DMS53 treated with DMSO at 0.1 percent for 48 hours (cell line): ENCODE measurements at regions not wholly inside any gene's neighbourhood (a gene's known extent, or its start where the extent isn't known, plus 50 kb on each side); places are given as distances from the start of the nearest gene placed in this dataset.

Experiments used
- DNase-seq: peaks from one replicate; lab custom pipeline; 2025; ENCODE audit not compliant: unreplicated experiment; lab: John Stamatoyannopoulos, UW

DNA sequence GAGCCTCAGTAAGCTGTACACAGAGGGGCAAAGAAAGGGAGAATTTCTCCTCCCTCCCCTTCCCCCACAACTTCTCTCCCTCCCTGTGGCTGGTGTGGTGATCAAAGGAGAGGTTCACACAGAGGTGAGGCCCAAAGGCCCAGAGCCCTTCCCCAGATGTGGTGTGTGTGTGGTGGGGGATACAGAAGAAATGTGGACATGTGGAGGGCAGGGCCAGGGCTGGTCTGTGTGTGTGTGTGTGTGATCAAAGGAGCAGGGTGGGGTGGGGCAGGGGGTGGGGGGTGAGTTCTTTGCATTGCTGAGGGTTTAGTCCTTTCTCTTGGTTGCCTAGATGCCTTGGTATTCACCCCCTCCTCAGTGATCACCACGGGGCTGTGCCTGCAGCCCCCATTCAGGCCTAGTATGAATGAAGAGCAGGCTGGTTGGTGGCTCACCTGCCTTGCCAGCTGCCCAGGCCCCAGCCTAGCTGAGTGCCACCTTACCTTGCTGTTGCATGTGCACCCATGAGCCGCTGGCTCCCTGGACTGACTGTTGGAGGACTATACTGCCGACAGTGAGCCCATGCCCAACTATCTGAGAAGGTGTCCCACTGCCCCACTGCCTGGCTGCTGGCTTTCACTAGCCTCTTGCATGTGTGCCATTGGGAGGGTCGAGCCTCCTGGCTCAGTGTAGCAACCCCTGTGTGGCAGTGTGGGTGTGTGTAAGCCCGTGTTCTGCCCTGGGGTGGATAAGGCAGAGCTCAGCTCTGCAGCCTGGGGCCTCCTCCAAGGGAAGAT lies 101.9 kb downstream of the EFNB1 start:
- DNase-seq = no peak

DNA sequence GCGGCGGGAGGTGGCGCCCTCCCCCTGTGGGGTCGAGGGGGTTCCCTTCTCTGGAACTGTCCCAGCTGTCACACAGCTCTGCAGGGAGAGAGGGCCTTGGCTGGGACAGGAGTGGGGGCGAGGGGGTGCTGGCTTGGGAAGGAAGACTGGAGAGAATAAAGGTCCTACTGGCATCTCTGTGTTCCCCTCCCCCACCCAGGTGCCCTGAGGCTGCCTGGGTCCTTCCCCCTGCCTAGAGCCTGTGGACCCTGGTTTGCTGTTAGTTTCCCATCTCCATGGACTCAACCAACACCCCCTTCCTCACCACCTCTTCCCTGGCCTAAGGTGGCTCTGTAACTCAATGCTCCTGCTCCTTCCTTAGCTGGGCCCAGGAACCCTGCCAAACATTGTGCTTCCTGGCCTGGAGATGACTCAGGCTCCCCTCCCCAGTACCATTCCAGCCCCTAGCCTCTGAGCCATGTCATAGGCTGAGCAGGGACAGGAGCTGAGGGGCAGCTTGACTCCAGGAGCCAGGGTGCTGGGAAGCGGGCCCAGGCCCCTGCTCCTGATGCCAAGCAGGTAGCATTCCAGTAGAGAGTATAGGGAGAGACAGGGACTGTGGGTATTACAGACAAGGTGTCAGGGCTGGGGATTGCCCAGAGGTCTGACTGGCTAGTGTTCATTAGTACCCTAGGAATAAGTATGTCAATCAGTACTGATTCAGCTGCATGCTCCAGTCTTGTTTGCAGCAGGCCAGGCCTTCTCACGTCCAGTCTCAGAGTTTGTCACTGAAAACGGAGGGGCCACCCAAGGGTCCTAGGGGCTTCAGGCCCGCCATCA lies 100.7 kb downstream of the EFNB1 start:
- no peak for DNase-seq

DNA sequence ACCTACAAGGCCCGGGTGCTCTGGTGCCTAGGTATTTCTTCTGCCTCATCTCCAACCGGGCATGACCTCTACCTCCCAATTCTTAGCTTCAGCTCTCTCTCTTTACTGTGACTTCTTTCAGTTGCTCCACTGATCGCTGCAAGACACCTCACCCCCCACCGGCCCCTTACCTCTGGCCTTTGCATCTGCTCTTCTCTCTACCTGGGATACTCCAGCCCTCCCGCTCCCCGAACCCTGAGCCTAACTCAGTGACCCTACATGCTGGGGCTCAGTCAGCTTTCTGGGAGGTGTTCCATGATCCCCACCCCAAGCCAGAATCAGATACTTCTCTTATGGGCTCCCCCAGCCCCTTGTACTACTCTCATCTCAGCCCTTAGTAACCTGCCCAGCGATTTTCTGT lies 99.6 kb downstream of the EFNB1 start:
- DNase-seq = no peak

DNA sequence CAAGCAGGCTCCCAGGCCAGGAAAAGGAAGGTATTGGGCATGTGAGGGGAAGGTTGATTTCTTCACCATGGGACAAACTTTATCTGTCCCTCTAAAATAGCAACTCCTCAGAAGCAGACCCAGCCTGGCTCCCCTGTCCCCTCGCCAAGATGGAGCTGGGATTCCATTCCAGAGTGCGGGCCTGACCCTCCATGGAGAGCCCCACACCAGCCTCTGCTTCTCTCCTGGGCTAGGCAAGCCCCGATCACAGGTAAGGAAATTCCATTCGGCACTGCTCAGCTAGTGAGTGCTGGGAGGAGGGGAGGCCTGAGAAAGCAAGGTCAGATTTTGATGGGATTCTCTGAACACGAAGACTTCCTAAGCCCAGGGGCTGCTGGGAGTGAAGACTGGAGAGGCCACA lies 98.4 kb downstream of the EFNB1 start:
- DNase-seq = no peak

DNA sequence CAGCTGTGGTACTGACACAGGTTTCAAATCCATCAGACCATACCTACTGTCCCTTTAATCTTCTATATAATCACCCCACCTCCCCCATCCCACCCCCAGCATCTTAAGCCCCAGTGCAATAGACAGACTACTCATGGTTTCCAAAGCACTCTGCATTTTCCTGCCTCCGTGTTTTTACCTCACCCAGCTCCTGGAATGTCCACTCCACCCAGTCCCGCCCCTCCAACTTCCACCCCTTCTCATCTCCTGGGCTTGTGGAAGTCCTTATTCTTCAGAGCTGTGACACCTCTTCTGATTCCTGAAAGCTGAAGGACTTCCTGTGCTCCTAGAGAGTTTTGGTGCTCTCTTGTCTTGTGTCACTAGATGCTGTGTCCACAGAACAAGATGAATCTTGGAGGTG lies 94.3 kb downstream of the EFNB1 start:
- no peak for DNase-seq

DNA sequence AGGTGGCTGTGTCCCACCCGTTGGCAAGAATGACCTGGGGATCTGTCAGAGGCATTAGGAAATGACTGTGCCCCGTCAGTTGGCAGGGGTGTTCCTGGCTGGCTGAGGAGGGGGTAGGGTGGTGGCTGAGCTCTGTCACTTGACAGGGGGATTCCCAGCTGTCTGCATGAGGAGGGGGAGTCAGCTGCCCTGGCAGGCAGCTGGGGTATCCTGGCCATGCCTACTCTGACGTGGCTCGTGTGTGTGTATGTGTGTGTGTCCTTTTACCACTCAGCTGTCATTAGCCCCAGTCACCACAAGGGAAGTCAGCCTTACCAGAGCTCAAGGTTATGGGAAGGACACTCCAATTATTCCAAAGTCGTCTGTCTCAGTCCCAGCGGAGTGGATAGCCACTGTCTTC lies 93.2 kb downstream of the EFNB1 start:
- no peak for DNase-seq

DNA sequence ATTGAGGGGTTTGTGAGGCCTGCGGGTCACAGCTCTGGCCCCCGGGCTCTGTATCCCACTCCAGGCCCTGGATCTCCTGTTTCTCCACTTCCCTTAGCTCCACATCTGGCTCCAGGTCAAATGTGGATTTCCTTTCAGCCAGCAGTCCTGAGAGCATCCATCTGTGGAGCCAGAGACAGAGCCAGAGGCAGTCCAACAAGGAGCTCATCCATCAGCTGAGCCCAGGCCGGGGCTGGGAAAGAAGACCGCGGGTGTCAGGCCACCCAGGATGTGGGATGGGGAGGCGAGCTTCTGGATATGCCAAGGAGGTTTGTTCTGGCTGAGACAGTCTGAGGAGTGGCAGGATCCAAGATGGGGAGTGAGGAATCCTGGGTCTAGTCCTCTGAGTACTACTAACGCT lies 91.7 kb downstream of the EFNB1 start:
- DNase-seq = no peak

DNA sequence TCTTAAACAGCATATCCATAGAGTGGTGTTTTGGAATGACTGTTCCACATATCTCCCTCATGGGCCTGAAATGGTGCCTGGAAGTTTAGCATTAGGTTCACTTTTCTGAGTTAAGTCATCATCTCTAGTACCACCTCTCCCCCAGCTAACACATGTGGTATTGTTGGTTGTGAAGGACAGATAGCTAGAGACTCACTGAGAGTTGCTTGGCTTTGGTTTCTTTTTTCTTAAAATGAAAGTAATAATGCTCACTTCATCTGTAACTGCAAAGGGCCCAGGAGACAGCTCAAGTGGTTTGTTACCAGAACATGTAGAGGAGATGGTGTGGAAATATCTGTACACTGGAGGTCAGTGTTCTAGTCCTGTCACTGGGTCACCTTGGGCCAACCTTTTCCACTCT lies 90.9 kb downstream of the EFNB1 start:
- no peak for DNase-seq

DNA sequence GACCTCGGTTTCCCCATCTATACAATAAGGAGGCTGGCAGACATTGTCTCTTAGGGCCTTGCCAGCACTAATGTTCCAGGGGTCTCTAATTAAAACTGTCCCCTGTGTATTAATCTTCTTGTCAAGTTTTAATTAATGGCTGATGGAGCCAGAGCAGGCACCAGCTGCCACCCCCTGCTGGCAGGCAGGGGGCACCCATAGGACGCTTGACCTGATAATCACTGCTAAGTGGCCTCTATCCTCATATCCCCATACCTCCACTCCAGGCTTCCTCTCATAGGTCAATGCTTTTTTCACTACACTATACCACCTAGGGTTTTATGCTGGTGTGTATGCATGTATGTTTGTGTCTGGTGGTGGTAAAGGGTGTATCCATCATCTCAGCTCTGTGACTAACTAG lies 89.4 kb downstream of the EFNB1 start:
- no peak for DNase-seq

DNA sequence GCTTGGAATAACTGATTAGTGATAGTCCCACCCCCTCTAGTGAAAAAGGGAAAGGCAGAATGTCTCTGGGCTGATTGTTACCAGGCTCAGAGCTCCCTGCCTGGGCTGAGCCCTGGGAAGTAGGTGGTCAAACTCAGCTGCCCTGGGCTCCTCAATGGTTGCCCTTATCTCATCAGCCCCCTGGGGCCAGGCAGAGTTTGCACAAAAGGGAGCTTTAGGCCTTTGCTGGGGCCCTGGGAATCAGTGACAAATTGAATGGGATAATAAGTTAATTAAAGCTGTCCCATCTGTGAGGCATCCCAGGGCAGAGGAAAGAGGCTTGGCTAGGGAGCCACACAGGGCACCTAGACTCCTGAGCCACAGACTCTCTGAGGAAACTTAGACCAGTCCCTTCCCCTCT lies 89.0 kb downstream of the EFNB1 start:
- no peak for DNase-seq

DNA sequence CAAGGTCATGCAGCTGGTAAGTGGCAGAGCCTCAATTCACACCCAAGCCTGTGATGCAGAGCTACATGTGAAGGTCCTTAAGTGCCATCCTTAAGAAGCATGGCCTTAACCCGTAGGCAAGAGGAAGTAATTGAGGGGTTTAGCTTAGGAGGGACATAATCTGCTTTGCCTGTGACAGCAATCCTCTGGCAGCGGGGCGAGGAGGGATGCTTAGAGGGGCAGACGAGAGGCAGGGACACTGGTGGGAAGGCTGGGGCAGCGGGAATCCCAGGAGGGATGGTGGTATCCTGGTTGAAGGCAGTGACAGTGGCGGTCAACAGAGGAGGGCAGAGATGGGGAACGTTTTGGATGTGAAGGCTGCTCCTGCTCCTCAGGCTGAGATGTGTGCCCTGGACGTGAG lies 88.1 kb downstream of the EFNB1 start:
- no peak for DNase-seq

DNA sequence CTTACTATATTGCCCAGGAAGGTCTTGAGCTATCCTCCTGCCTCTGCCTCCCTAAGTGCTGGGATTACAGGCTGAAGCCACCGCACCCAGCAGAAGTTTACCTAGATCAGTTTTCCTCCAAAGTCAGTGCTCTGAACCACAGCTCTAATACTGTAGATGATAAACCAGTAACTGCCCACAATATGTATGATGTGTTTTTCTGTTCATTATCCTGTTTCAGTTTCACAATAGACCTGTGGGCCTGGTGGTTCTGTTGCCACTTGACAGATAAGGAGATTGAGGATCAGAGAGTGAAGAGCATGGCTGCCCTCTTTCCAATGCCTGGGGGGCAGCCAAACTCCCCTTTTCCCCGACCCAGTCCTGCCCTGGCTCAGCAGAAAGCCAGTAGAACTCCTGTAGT lies 87.0 kb downstream of the EFNB1 start:
- DNase-seq = no peak

DNA sequence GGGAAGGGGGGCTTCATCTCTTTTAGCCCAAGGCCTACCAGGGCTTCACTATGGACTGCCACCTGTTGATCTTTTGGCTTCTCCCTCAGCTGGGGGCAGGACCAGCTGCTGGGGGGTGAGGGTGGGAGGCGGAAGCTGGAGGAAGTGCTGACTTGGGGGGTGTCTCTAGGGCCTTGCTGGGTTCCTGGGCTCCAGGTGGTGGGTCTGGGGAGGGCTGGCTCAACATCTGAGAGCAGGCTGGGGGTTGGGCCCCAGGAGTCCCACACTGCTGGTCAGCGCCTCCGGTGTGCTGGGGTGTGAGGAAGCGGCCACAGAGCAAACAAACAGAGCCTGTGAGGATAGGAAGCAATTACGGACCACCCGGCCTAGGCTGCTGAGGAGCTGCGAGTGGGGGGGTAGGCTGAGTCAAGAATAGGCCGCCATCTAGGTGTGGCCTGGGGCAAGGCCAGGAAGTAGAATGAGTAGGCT lies 85.7 kb downstream of the EFNB1 start:
- DNase-seq = no peak

DNA sequence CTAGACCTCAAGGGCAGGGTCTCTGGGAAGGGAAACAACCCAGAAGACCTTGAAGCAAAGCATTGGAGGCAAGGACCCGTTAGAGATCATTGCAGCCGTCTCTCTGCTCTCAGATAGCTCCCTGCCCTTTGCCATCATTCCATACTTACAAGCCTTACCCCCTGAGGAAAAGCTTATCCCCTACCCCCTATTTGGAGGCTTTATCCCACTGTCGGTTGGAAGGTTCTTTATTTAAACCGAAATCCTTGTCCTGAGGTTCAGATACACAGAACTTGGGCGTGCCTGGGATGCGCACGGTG lies 84.4 kb downstream of the EFNB1 start:
- DNase-seq = no peak

DNA sequence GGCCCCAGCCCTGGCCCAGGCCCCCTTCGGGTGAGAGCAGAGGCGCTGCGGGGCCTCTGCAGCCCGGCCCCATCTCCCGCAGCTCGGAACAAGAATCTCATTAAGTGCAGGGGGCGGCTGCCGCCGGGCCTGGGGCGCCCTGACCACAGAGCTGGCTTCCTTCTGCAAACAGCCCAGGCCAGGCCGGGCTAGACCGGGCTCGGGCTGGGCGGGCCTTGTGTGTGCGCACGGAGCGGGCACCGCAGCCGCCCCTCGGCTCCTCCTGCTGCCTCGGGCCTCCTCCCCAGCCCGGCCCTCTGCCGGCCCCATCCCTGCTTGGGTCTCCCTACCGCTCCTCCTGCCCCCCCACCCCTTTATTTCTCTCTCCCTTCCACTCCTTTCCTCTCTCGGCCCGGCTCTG lies 83.3 kb downstream of the EFNB1 start:
- DNase-seq = no peak

DNA sequence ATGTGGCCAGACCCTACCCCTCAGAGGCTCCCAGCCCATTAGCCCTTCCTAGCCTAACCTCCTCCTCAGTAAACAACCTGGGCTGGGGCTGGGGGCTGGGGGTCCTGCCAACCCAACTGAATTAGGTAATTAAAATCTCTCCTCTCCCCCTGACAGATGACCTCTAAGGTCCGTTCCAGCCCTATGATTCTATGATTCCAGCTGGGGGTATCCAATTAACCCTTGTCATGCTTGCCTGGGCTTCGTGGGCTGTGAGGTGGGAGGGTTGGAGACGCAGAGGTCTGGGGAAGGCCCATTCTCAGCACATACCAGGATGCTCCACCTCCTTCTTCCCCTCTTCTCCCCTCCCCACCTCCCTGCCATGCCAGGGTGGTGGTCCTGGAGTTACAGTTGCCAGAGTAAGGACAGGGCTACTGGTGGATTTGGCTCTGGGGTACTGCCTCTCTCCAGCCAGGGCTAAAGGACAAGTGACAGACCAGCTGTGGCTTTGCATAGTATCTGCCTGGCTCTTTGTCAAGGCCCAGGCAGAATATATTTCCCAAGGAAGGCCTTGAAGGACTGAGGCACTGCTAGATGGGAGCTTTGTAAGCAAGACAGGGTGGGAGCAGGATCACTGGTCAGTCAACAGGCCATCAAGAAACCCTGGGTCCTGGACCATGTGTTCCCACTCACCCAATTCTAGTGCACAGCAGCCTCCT lies 82.1 kb downstream of the EFNB1 start:
- no peak for DNase-seq

DNA sequence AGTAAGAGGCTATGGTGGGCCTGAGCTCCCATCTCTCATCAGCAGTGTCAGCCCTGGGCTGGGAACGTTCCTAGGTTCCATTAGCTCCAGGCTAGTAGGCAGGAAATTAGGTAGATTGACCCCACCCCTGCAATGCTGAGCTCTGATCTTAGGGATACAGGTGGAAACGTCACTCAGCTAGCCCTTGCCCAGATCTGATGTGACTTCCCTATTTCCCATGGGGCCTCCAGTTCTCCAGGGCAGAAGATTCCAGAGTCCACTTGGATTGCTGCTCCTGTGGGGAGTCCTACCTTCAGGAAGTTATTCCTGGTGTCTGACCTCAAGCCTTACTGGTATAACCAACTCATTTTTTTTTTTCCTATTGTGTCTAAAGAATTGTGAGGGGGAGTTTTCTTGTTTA lies 81.1 kb downstream of the EFNB1 start:
- no peak for DNase-seq

DNA sequence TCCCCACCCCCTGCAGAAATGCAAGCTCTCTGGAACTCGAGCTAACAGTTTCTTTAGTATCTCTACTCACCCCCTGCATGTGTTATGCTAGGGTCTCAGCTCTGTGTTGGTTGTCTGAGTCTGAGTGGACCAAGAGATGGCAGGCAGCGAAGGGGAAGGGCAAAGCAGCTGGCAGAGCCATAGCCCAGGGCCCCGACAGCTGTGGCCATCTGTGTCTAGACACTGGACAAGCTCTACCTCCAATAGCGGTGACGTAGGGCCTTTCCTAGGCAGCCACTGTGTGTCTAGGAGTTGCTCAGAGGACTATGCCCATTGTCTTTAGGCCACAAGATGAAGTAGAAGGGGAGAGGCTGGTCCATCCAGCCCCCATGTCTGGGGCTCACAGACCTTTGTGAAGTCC lies 79.2 kb downstream of the EFNB1 start:
- DNase-seq = no peak

DNA sequence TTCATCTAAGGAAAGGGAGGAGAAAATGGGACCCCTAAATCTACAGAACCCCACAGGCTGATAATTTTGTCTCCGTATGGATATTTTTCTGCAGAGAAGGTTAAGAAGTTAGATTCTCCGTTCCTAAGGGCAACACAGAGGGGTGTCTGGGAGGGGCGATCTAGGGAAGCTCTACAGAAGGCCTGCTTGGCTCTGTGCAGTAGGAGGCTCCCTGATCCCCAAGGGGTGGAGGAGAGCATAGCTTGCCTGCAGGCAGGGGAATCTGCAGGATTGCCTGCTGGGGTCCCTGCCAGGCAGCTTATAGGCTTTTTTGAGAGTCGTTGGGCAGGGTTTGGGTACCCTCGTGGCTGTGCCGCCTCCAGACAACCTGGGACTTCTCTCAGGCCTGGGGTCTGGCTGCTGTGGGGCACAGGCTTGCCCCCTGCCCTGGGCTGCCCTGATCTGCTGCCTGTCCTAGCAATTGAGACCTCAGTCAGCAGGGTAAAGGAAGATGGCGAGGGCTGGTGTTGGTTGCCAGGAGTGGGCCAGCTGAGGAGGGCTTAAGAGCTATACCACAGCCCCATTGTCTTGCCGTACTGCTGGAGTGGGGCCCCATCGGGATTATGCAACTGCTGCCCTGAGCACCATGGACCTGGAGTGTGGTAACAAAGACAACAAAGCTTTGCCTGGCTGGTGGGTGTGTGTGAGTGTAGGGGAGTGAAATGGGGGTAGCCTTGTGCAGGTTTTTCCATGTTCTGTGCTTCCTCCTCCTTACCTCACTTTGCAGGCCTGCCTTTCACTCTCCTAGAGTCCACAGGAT lies 74.1 kb downstream of the EFNB1 start:
- DNase-seq = no peak

DNA sequence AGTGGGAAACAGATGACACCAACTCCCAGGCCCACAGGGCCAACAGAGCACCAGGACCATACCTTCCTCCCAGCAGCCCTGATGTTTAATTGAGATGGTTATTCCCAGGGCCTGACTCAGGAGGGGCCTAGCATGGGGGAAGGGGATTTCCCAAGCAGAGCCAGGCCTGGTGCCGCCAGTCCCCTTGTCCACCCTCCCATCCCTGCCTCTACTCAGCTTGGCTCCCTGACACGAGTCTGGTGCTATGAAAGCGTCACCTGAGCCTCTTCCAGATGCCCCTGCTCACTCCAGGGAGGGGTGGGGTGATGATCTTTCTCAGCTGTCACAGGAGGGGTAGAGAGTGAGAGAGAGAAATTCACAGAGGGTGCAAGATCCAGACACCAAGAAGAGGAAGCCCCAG lies 72.7 kb downstream of the EFNB1 start:
- no peak for DNase-seq

DNA sequence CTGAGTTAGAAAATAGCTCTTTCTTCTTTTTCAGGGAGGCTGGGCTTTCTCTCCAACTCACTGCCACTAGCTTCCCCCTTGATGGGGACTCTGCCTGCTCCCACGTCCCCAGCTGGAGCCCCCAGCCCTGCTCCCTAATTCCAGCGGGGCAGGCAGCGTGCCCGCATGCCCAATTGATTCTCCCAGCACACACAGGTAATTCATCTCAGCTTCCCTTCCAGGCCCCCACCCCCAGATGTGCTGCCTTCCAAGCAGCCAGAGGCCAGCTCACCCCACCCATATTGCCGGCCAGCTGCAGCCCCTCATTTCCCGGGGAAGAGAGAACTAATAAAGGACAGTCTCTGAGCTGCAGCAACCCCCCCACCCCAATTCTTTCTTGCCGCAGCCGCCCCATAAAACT lies 69.8 kb downstream of the EFNB1 start:
- no peak for DNase-seq
